ENCODE measurements at regions not wholly inside any gene's neighbourhood (a gene's known extent, or its start where the extent isn't known, plus 50 kb on each side); places are given as distances from the start of the nearest gene placed in this dataset.

DNA sequence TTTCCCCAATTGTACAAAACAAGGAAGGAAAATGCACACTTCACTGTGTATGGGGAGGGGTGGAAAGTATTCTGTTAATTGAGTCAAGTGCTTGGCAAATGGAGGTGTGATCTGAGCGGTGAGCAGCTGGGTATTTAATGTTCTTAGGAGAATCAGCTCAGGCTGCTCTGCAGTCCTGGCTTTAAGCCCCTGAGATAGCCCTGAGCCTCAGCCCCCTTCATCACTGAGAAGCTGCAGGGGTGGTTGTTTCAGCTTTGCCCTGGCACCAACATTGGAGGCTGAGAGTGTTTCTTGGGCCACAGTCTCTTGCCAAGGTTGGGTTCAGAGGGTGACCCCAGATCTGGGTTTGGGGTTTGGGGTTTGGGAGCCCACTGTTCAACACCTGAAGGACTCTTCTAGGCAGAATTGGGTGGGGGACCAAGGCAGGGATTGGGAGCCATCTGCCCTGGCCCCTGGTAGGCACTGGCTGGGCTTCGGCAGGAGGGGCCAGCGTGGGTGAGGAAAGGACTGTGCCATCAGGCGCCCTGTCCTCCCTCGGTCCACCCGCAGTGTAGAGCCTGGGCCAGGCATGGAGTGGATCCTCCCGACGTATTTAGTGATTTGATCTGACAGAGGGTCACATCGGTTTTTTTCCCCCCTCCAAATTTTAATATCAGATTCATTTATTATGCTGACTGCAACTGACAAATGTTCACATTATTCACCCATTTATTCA, 66.7 kb upstream of the ZNF536 start:
- Histone ChIP-seq H3K4me1 (ENCODE audit: control insufficient read depth in 3 of 3, insufficient read depth in 3 of 3, low read length in 3 of 3) (no peaks in the 10 kb centered on the region), H3K9me3 (ENCODE audit: control insufficient read depth in 3 of 3, low read length in 3 of 3) (no peaks in the 10 kb centered on the region), H3K36me3 (ENCODE audit: control insufficient read depth in 3 of 3, insufficient read depth in 3 of 3, low read length in 3 of 3) (no peaks in the 10 kb centered on the region), H3K27me3 (ENCODE audit: control insufficient read depth in 3 of 3, insufficient read depth in 3 of 3, low read length in 3 of 3) (no peaks in the 10 kb centered on the region), H3K9ac (ENCODE audit: low read depth in 1 of 3, low read length in 3 of 3) (no peak overlapping the region), H3K4me3 (ENCODE audit: low read length in 3 of 3) (no peak overlapping the region), H3K27ac (ENCODE audit: low read depth, low read length) (no peak overlapping the region)

DNA sequence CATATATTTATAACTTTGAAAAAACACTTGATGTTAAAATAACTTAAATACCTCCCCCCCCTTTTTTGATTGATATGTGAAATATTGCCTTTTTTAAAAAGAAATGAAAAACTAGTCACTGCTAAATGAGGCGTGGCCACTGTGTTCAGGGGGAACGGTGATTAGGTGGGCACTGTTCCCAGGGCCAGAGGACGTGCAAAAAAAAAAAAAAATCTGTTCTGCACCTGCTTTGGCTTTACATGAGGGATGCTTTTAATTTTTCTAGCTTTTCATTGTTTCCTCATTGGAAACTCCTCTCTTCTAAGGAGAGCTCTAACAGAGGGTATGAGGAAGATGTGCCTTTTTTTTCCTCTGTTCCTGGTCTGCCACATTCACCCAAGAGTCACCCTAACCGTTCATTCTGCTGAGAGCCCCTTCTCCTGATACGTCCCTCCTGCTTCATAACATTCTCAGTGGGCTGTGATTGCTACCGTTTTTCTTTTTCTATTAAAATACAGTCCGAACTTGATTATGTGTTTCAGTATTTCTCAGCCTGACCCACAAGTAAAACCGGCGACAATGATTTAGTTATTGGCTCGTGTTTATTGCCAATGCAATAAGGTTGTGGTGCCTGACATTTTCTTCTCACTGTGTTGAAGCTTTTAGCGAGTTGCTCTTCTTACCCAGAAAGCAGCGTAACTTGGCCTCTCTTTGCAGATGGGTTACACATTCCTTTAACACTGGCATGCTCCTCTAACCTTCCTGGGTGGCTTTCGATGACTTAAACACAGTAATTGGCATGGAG, 64.8 kb upstream of the ZNF536 start:
- Histone ChIP-seq H3K4me1 (ENCODE audit: control insufficient read depth in 3 of 3, insufficient read depth in 3 of 3, low read length in 3 of 3) (no peaks in the 10 kb centered on the region), H3K36me3 (ENCODE audit: control insufficient read depth in 3 of 3, insufficient read depth in 3 of 3, low read length in 3 of 3) (no peaks in the 10 kb centered on the region), H3K27ac (ENCODE audit: low read depth, low read length) (no peak overlapping the region), H3K9me3 (ENCODE audit: control insufficient read depth in 3 of 3, low read length in 3 of 3) (no peaks in the 10 kb centered on the region), H3K4me3 (ENCODE audit: low read length in 3 of 3) (no peak overlapping the region), H3K27me3 (ENCODE audit: control insufficient read depth in 3 of 3, insufficient read depth in 3 of 3, low read length in 3 of 3) (no peaks in the 10 kb centered on the region), H3K9ac (ENCODE audit: low read depth in 1 of 3, low read length in 3 of 3) (no peak overlapping the region)

DNA sequence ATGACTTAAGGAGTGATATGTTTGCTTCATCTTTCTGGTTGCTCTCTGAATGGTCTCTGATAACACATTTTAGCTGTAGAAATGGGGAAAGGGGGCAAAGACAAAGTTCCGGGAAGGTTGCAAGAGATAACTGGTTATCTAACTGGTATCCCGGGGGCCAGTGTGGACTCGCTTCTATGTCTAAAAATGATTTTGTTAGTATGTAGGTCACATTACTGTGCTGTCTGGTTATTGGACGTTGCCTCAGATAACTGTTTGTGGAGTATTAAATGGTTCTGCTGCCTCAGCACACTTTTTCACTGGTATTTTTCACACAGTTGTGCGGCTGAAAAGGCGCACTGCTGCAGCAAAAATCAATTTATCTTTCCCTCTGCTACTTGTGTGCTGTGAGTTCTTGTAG, 63.0 kb upstream of the ZNF536 start:
- H3K9ac ChIP-seq (ENCODE audit: low read depth in 1 of 3, low read length in 3 of 3), result no peak overlapping the region
- H3K4me1 ChIP-seq (ENCODE audit: control insufficient read depth in 3 of 3, insufficient read depth in 3 of 3, low read length in 3 of 3), result no peaks in the 10 kb centered on the region

DNA sequence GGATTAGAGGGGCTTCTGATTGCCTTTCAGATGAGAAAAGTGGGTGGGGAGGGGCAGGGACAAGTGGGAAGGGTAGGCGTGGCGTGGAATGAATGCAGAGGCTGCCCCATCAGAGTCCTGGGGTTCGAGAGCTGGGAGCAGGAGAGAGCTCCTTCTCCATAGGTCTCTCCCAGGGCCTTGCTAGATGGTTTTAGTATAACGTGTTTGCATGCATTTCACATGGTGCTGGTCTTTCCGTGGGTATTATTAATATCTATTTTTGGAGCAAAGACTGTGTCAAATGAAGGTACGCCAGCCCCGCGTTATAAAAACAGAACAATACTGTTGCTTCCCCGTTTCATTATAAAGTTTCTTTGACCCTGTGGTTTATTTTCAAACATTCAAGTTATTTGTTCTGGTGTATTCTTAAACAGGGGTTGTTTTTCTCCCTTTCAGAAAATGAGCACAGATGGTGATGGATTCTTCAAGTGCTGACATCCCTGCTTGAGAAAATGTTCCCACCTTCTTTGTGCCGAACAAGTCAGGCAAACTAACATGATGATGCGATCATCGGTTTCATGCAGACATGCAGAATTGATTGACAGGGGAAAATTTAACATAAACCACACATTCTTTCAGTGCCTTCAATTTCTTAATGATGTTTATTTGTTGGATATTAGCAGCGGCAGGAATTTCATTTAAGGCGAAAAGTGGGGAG, 62.1 kb upstream of the ZNF536 start:
- Histone ChIP-seq H3K36me3 (ENCODE audit: control insufficient read depth in 3 of 3, insufficient read depth in 3 of 3, low read length in 3 of 3) (no peaks in the 10 kb centered on the region), H3K9ac (ENCODE audit: low read depth in 1 of 3, low read length in 3 of 3) (no peak overlapping the region), H3K4me3 (ENCODE audit: low read length in 3 of 3) (no peak overlapping the region), H3K27ac (ENCODE audit: low read depth, low read length) (no peak overlapping the region), H3K27me3 (ENCODE audit: control insufficient read depth in 3 of 3, insufficient read depth in 3 of 3, low read length in 3 of 3) (no peaks in the 10 kb centered on the region), H3K9me3 (ENCODE audit: control insufficient read depth in 3 of 3, low read length in 3 of 3) (no peaks in the 10 kb centered on the region), H3K4me1 (ENCODE audit: control insufficient read depth in 3 of 3, insufficient read depth in 3 of 3, low read length in 3 of 3) (no peaks in the 10 kb centered on the region)

More for the DNA sequence above, 63.0 kb upstream of the ZNF536 start:
- H3K4me3 ChIP-seq (ENCODE audit: low read length in 3 of 3), result no peak overlapping the region
- H3K36me3 ChIP-seq (ENCODE audit: control insufficient read depth in 3 of 3, insufficient read depth in 3 of 3, low read length in 3 of 3), result no peaks in the 10 kb centered on the region
- no peak overlapping the region for H3K27ac ChIP-seq (ENCODE audit: low read depth, low read length)
- no peaks in the 10 kb centered on the region for H3K27me3 ChIP-seq (ENCODE audit: control insufficient read depth in 3 of 3, insufficient read depth in 3 of 3, low read length in 3 of 3)
- no peaks in the 10 kb centered on the region for H3K9me3 ChIP-seq (ENCODE audit: control insufficient read depth in 3 of 3, low read length in 3 of 3)

DNA sequence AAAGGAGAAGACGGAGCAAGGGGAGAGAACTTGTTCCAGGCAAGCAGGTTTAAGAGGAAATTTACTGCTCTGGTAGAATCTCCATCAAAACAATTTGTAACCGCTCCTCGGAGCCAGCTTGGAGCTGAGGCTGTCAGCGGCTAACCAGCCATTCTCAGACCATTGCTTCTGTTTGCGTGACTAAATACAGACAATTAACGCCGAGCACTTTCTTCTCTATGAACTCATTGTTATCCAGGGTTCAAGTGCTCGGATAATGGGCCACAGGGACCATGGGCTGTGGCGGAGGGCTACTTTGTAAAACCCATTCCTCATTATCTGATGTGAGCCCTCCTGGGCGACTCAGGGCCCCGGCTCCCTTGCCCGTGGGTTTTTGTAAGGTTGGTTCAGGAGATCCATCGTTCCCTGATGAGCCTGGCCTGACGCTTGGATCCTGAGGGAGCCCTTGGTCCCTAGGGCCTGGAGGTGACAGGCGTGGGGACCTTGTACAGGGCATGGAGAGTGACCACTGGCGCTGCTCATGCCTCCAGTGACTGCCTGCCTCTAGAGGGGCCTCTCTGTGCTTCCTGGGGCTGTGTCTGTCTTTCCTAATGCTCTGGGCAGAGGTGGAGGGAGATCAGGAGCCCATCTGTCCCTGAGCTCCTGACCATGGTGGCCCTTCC, 61.5 kb upstream of the ZNF536 start:
- Histone ChIP-seq H3K9me3 (ENCODE audit: control insufficient read depth in 3 of 3, low read length in 3 of 3) (no peaks in the 10 kb centered on the region), H3K4me3 (ENCODE audit: low read length in 3 of 3) (no peak overlapping the region)

DNA sequence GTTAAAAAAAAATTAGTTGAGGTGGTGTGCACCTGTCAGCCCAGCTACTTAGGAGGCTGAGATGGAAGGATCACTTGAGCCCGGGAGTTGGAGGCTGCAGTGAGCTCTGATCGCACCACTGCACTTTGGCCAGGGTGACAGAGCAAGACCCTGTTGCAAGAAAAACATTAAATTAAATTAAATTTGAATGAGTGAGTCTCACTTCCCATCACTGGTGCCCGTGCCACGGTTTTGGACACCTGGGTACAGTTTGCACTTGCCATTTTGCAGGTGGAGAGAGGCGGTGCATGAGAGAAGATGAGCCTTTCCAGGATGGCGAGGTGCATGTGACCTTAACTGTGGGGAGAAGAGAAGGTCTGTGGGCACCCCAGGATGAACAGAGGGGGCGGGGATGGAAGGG, 60.3 kb upstream of the ZNF536 start:
- Histone ChIP-seq H3K9me3 (ENCODE audit: control insufficient read depth in 3 of 3, low read length in 3 of 3) (no peaks in the 10 kb centered on the region), H3K27ac (ENCODE audit: low read depth, low read length) (no peak overlapping the region), H3K4me3 (ENCODE audit: low read length in 3 of 3) (no peak overlapping the region), H3K27me3 (ENCODE audit: control insufficient read depth in 3 of 3, insufficient read depth in 3 of 3, low read length in 3 of 3) (no peaks in the 10 kb centered on the region), H3K9ac (ENCODE audit: low read depth in 1 of 3, low read length in 3 of 3) (no peak overlapping the region), H3K36me3 (ENCODE audit: control insufficient read depth in 3 of 3, insufficient read depth in 3 of 3, low read length in 3 of 3) (no peaks in the 10 kb centered on the region), H3K4me1 (ENCODE audit: control insufficient read depth in 3 of 3, insufficient read depth in 3 of 3, low read length in 3 of 3) (no peaks in the 10 kb centered on the region)

More for the DNA sequence above, 61.5 kb upstream of the ZNF536 start:
- Histone ChIP-seq H3K27me3 (ENCODE audit: control insufficient read depth in 3 of 3, insufficient read depth in 3 of 3, low read length in 3 of 3) (no peaks in the 10 kb centered on the region), H3K4me1 (ENCODE audit: control insufficient read depth in 3 of 3, insufficient read depth in 3 of 3, low read length in 3 of 3) (no peaks in the 10 kb centered on the region), H3K27ac (ENCODE audit: low read depth, low read length) (no peak overlapping the region), H3K9ac (ENCODE audit: low read depth in 1 of 3, low read length in 3 of 3) (no peak overlapping the region), H3K36me3 (ENCODE audit: control insufficient read depth in 3 of 3, insufficient read depth in 3 of 3, low read length in 3 of 3) (no peaks in the 10 kb centered on the region)

DNA sequence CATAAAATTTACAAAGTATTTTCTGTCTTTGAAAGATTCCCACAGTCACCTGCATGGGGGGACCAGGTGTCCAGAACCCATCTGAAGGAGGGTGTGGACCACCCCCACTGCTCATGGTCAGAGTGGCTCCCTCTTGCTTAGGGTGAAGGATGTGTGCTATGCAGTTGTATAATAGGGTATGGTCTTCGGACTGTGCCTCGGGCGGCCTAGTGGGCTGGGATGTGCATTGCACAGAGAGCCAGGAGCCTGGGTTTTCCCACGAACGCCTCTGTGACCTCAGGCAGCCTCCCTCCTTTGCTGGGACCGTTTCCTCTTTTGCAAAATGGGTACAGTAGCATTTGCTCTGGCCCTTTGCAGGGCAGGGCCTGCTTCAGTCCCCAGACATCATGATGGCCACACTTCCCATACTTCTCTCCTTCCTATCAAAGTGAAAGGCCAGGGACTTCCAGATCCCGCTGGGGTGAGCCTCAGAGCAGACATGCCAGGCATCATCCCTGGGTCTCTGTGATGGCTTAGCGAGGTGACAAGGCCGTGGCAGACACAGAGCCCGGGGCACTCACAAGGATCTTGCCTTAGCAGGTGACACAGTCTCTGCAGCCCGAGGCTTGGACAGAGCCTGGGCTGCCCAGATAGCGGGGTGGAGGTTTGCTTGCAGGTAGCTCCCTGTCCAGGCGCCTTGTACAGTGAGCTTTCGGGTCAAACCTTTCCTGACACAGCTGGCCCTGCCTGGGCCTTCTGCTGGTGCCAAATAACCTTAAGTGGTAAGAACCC, 59.4 kb upstream of the ZNF536 start:
- H3K27me3 ChIP-seq (ENCODE audit: control insufficient read depth in 3 of 3, insufficient read depth in 3 of 3, low read length in 3 of 3), result no peaks in the 10 kb centered on the region
- no peaks in the 10 kb centered on the region for H3K9me3 ChIP-seq (ENCODE audit: control insufficient read depth in 3 of 3, low read length in 3 of 3)
- H3K4me1 ChIP-seq (ENCODE audit: control insufficient read depth in 3 of 3, insufficient read depth in 3 of 3, low read length in 3 of 3), result no peaks in the 10 kb centered on the region
- no peak overlapping the region for H3K4me3 ChIP-seq (ENCODE audit: low read length in 3 of 3)
- H3K27ac ChIP-seq (ENCODE audit: low read depth, low read length), result no peak overlapping the region
- H3K36me3 ChIP-seq (ENCODE audit: control insufficient read depth in 3 of 3, insufficient read depth in 3 of 3, low read length in 3 of 3), result no peaks in the 10 kb centered on the region
- H3K9ac ChIP-seq (ENCODE audit: low read depth in 1 of 3, low read length in 3 of 3), result no peak overlapping the region

DNA sequence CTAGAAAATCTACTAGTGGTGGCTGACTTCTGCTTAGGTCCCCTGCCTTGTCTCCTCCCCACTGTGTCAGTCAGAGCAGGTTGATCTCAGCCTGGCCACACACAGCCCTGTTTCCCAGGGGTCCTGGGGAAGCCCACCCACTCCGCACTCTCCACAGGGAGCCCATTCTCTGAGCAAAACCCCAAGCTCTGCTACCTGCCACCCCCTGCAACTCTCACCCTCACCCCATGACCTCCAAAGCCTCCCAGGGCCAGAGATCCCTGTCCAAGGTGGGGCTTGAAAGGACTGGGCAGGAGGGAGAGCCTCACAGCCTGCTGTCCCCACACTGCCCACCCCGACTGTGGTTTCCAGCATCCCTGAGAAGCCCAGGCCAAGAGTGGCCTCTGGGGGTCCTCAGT, 58.8 kb upstream of the ZNF536 start:
- Histone ChIP-seq H3K9ac (ENCODE audit: low read depth in 1 of 3, low read length in 3 of 3) (no peak overlapping the region), H3K4me1 (ENCODE audit: control insufficient read depth in 3 of 3, insufficient read depth in 3 of 3, low read length in 3 of 3) (no peaks in the 10 kb centered on the region), H3K27me3 (ENCODE audit: control insufficient read depth in 3 of 3, insufficient read depth in 3 of 3, low read length in 3 of 3) (no peaks in the 10 kb centered on the region), H3K4me3 (ENCODE audit: low read length in 3 of 3) (no peak overlapping the region), H3K9me3 (ENCODE audit: control insufficient read depth in 3 of 3, low read length in 3 of 3) (no peaks in the 10 kb centered on the region), H3K27ac (ENCODE audit: low read depth, low read length) (no peak overlapping the region), H3K36me3 (ENCODE audit: control insufficient read depth in 3 of 3, insufficient read depth in 3 of 3, low read length in 3 of 3) (no peaks in the 10 kb centered on the region)

DNA sequence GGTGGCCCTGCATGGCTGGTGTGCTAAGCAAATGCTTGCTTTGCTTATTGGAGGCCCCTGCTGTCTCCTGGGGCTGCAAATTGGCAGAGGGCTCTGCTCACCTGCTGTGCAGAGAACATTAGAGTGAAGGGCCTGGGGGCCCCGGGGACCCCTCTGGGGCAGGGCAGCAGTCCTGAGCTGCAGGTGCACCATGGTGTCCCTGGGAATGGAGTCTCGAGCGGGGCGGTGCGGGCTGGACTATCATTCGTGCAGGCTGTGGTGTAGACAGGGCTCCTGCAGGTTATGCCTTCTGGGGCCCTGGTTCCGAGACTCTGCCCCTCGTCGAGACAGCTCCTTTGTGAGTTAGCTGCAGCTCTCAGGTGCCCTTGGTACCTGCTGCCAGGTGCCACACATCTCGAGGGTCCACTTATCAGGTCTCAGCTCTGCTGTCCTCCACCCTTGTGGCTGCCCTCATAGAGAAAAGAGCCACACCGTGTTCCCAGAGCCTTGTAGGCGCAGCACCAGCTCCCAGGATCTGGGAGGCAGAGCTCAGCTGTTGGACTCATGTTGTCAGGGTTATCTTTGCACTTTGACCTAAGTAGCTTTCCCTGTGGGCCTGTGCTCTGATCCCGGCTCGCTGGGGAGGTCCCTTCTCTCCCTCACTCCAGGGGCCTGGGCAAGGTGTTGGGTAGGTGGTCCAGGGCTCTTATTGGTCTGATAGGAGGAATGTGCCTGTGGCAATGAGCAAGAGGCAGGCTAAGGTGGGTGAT, 58.0 kb upstream of the ZNF536 start:
- Histone ChIP-seq H3K9me3 (ENCODE audit: control insufficient read depth in 3 of 3, low read length in 3 of 3) (no peaks in the 10 kb centered on the region), H3K4me3 (ENCODE audit: low read length in 3 of 3) (no peak overlapping the region), H3K27ac (ENCODE audit: low read depth, low read length) (no peak overlapping the region), H3K27me3 (ENCODE audit: control insufficient read depth in 3 of 3, insufficient read depth in 3 of 3, low read length in 3 of 3) (no peaks in the 10 kb centered on the region), H3K4me1 (ENCODE audit: control insufficient read depth in 3 of 3, insufficient read depth in 3 of 3, low read length in 3 of 3) (no peaks in the 10 kb centered on the region), H3K36me3 (ENCODE audit: control insufficient read depth in 3 of 3, insufficient read depth in 3 of 3, low read length in 3 of 3) (no peaks in the 10 kb centered on the region), H3K9ac (ENCODE audit: low read depth in 1 of 3, low read length in 3 of 3) (no peak overlapping the region)

Data from skeletal muscle tissue (tissue), 3 donors.